Mesendoderm (in vitro differentiated cells): ENCODE measurements at regions not wholly inside any gene's neighbourhood (a gene's known extent, or its start where the extent isn't known, plus 50 kb on each side); places are given as distances from the start of the nearest gene placed in this dataset.

Experiments
- DNase-seq: peaks from one replicate; pipeline ENCODE4 v3.0.0; 2013
- H2AK5ac ChIP-seq: 2 replicates; pipeline ENCODE4 v1.6.1; 2013; ENCODE audit warnings: low read length, inconsistent platforms
- H2BK120ac ChIP-seq: 2 replicates; pipeline ENCODE4 v1.6.1; 2013; ENCODE audit warnings: low read depth, mild to moderate bottlenecking, low read length, moderate library complexity, mixed read lengths
- H2BK15ac ChIP-seq: replicated peaks from 2 replicates; pipeline ENCODE4 v1.6.1; 2013; ENCODE audit warnings: low read depth, mild to moderate bottlenecking, moderate library complexity
- H2BK5ac ChIP-seq: 2 replicates; pipeline ENCODE4 v1.6.1; 2013; ENCODE audit warnings: low read length, inconsistent platforms
- H3K18ac ChIP-seq: 2 replicates; pipeline ENCODE4 v1.6.1; 2013; ENCODE audit warnings: mild to moderate bottlenecking, low read length, mixed read lengths
- H3K23ac ChIP-seq: one replicate; pipeline ENCODE4 v1.6.1; 2013; ENCODE audit warnings: low read length
- H3K27ac ChIP-seq: 2 replicates; pipeline ENCODE4 v1.5.1; 2013; ENCODE audit warnings: low read depth, mild to moderate bottlenecking, inconsistent platforms, low read length, moderate library complexity
- H3K27me3 ChIP-seq: 2 replicates; pipeline ENCODE4 v1.6.1; 2013; ENCODE audit warnings: low read length, control low read depth, mild to moderate bottlenecking, inconsistent platforms; ENCODE audit not compliant: insufficient read depth, poor library complexity
- H3K36me3 ChIP-seq: 2 replicates; pipeline ENCODE4 v1.6.1; 2013; ENCODE audit warnings: low read length, inconsistent platforms; ENCODE audit not compliant: control insufficient read depth, insufficient read depth
- H3K4ac ChIP-seq: one replicate; pipeline ENCODE4 v1.6.1; 2013; ENCODE audit warnings: low read depth, mild to moderate bottlenecking, low read length, moderate library complexity
- H3K4me1 ChIP-seq: 2 replicates; pipeline ENCODE4 v1.6.1; 2013; ENCODE audit warnings: low read depth, low read length, inconsistent platforms; ENCODE audit not compliant: control insufficient read depth
- H3K4me2 ChIP-seq: 2 replicates; pipeline ENCODE4 v1.6.1; 2013; ENCODE audit warnings: low read length
- H3K4me3 ChIP-seq: 2 replicates; pipeline ENCODE4 v1.5.1; 2013; ENCODE audit warnings: mild to moderate bottlenecking, low read length
- H3K56ac ChIP-seq: one replicate; pipeline ENCODE4 v1.6.1; 2013; ENCODE audit warnings: low read length
- H3K79me1 ChIP-seq: 2 replicates; pipeline ENCODE4 v1.6.1; 2013; ENCODE audit warnings: low read length, inconsistent platforms
- H3K79me2 ChIP-seq: 2 replicates; pipeline ENCODE4 v1.6.1; 2013; ENCODE audit warnings: mild to moderate bottlenecking, low read length; ENCODE audit not compliant: control insufficient read depth, insufficient read depth
- H3K9ac ChIP-seq: 2 replicates; pipeline ENCODE4 v1.6.1; 2013; ENCODE audit warnings: low read length, inconsistent platforms
- H4K5ac ChIP-seq: one replicate; pipeline ENCODE4 v1.6.1; 2013; ENCODE audit warnings: low read length
- H4K8ac ChIP-seq: one replicate; pipeline ENCODE4 v1.6.1; 2013; ENCODE audit warnings: low read depth, mild to moderate bottlenecking, control low read depth, low read length, moderate library complexity
- WGBS: extraction: QIAGEN DNeasy Blood & Tissue Kit; methylation state at CpG from one replicate; pipeline ENCODE4 v1.1.7; 2013; ENCODE audit warnings: low lambda C conversion rate, missing lambda C conversion rate; ENCODE audit not compliant: insufficient coverage; ENCODE audit errors: extremely low coverage; 5-methylcytosine and 5-hydroxymethylcytosine counted together

DNA sequence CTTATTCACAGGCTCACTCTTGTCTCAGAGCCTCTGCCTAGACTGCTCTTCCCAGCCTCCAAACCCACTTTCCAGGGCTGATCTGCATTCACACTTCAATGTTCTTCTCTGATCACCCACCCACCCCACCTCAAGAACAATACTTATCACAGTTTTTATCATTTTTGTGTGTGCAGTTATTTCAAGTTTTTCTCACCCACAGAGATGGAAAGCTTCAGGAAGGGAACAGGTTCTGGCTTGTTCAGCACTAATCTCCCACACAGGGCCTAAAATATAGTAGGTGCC, 160.9 kb downstream of the MRPL14 start:
- Histone ChIP-seq H2BK5ac (no peak overlapping the region), H2AK5ac (no peak overlapping the region), H2BK15ac (no peak overlapping the region), H3K36me3 (no peaks in the 10 kb centered on the region), H3K56ac (no peak overlapping the region), H4K8ac (no peak overlapping the region), H3K18ac (no peak overlapping the region), H3K4me2 (no peak overlapping the region), H3K4ac (no peak overlapping the region), H3K27me3 (no peaks in the 10 kb centered on the region), H3K9ac (no peak overlapping the region), H3K27ac (no peak overlapping the region), H3K4me1 (peaks cover 8% of the 10 kb centered on the region), H3K79me1 (no peaks in the 10 kb centered on the region), H4K5ac (no peak overlapping the region), H3K79me2 (no peaks in the 10 kb centered on the region), H2BK120ac (no peak overlapping the region), H3K4me3 (no peak overlapping the region), H3K23ac (no peak overlapping the region)
- DNase-seq, result no peak

DNA sequence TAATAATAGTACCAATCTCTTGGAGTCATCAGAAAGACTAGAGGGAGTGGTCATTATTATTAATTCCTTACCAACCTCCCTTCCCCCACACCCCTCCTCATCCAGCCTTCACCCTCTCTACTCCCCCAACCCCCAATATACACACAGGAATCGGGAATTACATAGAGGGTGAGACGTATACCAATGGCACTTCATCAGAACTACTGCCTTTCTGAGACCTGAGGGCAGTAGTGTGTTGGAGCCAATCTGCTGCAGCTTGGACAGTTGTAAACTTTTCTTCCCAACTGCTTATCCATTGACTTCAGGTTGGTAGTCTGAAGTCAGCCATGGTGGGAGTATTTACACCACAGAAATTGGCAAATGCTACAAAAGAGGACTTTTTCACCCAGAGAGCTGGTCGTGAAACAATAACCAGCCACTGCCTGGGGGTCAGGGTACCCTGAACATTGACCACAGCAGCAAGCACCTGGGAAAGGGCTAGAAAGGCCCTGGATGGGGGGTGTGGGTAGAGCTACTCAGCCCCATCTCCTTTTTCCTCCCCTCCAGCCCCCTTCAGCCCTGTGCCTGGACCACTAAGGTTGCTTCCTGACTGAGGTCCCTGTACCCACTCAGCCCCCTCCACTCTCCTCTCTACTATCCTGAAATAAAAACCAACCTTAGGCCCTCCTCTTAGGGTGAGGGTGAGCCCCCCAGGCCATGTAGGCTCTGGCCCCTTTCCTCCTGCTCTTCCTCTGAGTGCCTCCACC, 161.5 kb downstream of the MRPL14 start:
- DNase-seq, result no peak
- no peak overlapping the region for H3K56ac ChIP-seq
- H2AK5ac ChIP-seq, result no peak overlapping the region
- H3K9ac ChIP-seq, result no peak overlapping the region
- H3K27ac ChIP-seq, result no peak overlapping the region
- H2BK15ac ChIP-seq, result no peak overlapping the region
- peak overlapping the region; percentile 54 for H2BK5ac ChIP-seq
- H3K27me3 ChIP-seq, result no peaks in the 10 kb centered on the region
- H3K18ac ChIP-seq, result no peak overlapping the region
- no peak overlapping the region for H3K4ac ChIP-seq
- H2BK120ac ChIP-seq, result no peak overlapping the region
- no CpG with 5 or more reads among the region's 3 CpGs for WGBS
- H3K4me1 ChIP-seq, result peaks cover 6% of the 10 kb centered on the region
- H3K36me3 ChIP-seq, result no peaks in the 10 kb centered on the region
- no peak overlapping the region for H3K4me3 ChIP-seq
- no peak overlapping the region for H4K8ac ChIP-seq
- no peak overlapping the region for H3K4me2 ChIP-seq
- no peaks in the 10 kb centered on the region for H3K79me1 ChIP-seq
- H4K5ac ChIP-seq, result no peak overlapping the region
- no peak overlapping the region for H3K23ac ChIP-seq
- no peaks in the 10 kb centered on the region for H3K79me2 ChIP-seq

DNA sequence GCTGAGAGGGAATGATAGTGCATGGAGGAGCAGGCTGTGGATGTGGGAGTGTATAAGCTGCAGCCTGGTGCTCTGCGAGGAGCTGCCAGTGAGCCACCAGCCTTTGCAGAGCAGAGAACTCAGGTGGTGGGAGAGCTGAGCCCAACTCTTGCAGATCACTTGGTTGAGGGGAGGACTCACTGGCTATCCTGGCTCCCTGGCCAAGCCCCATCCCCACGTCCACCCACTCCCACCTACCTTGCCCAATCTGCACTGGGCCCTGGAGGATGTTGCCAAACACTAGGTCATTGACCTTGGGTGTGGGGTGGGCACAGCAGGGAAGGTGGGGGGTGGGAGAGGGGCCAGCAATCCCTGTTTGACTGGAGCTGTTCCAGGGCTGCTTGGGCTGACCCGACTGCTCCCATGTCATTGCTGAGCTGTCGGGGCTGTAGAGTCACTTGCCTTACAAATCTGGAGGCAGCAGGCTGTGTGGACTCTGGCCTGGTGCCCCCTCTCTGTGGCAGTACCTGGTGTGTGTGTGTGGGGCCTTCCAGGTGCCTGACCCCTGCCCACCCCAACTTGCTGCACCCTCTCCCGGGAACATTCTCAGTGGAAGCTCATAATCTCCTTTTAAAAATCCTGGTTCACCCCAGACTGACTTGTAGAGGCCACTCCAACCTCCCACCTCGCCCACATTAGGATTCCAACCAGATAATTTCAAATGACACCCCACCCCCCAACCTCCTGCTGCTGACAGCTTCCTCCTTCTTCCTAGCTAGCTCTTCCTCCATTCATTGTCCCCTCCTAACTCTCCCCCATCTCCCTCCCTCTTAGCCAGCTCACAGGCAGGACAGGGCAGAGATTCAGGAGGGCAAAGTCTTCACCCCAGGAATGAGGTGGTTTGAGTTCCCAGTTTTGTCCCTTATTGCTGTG, 162.3 kb downstream of the MRPL14 start:
- no CpG with 5 or more reads among the region's 6 CpGs for WGBS
- peak overlapping the region; percentile 23 for H2BK5ac ChIP-seq
- DNase-seq, result peak; percentile 28

DNA sequence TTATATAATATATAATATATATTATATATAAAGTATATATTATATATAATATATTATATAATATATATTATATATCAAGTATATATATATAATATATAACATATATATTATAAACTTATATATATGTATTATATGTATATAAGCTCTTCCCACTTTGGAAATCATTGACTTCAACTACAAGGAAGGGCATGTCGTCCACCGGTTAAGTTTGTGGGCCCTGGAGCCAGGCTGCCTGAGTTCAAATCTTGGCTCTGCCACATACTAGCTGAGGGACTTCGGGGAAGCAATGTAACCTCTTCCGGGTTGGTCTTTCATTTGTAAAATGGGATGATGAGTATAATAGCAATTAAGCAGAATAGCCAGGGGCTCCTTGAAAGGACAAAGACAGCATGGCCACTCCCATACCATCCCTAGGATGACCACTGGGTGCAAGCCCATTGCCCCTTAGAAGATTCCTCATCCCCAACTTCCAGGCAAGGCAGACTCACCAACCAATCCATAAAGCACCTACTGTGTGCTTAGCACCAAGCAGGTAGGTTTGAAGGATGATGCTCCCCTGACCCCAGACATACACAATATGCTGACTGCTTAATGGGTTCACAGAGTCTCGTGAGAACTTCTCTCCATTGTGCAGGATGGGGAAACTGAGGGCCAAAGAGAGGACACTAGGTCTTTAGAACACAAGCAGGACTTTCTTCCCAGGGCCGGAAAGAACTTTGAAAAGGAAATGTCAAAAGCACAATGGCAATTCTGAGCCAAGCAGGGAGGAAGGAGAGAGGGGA, 163.2 kb downstream of the MRPL14 start:
- H3K9ac ChIP-seq, result no peak overlapping the region
- H3K18ac ChIP-seq, result no peak overlapping the region
- WGBS, result no CpG with 5 or more reads among the region's 6 CpGs
- no peak overlapping the region for H2BK15ac ChIP-seq
- no peak overlapping the region for H3K23ac ChIP-seq
- H3K56ac ChIP-seq, result no peak overlapping the region
- no peak overlapping the region for H3K4me2 ChIP-seq
- no peak overlapping the region for H3K4ac ChIP-seq
- no peak overlapping the region for H4K8ac ChIP-seq
- no peak for DNase-seq
- no peak overlapping the region for H2AK5ac ChIP-seq
- no peak overlapping the region for H3K4me3 ChIP-seq
- H3K27ac ChIP-seq, result no peak overlapping the region
- H2BK120ac ChIP-seq, result no peak overlapping the region
- H3K36me3 ChIP-seq, result no peaks in the 10 kb centered on the region
- peaks cover 6% of the 10 kb centered on the region for H3K4me1 ChIP-seq
- H3K79me1 ChIP-seq, result no peaks in the 10 kb centered on the region
- H4K5ac ChIP-seq, result no peak overlapping the region
- no peaks in the 10 kb centered on the region for H3K27me3 ChIP-seq
- H3K79me2 ChIP-seq, result no peaks in the 10 kb centered on the region
- no peak overlapping the region for H2BK5ac ChIP-seq

More for the DNA sequence above, 162.3 kb downstream of the MRPL14 start:
- Histone ChIP-seq H2BK15ac (no peak overlapping the region), H3K56ac (peak overlapping the region; percentile 9), H3K18ac (peak overlapping the region; percentile 25), H3K4me1 (peaks cover 6% of the 10 kb centered on the region), H2BK120ac (no peak overlapping the region), H3K27ac (no peak overlapping the region), H2AK5ac (no peak overlapping the region), H3K4me2 (no peak overlapping the region), H3K4ac (no peak overlapping the region), H4K8ac (no peak overlapping the region), H3K36me3 (no peaks in the 10 kb centered on the region), H3K79me2 (no peaks in the 10 kb centered on the region), H3K9ac (no peak overlapping the region), H3K79me1 (no peaks in the 10 kb centered on the region), H3K27me3 (no peaks in the 10 kb centered on the region), H4K5ac (no peak overlapping the region), H3K4me3 (no peak overlapping the region), H3K23ac (no peak overlapping the region)

DNA sequence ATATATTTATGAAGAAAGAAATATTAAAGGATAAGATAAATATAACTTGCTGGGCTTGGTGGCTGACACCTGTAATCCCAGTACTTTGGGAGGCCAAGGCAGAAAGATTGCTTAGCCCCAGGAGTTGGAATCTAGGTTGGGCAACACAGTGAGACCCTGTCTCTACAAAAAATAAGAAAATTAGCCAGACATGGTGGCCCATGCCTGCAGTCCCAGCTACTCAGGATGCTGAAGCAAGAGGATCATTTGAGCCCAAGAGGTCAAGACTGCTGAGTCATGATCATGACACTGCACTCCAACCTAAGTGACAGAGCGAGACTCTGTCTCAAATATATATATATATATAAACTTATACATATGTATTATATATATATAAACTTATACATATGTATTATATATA, 164.0 kb downstream of the MRPL14 start:
- no peak overlapping the region for H3K27ac ChIP-seq
- no peaks in the 10 kb centered on the region for H3K79me2 ChIP-seq
- peak; percentile 55 for DNase-seq
- H2BK5ac ChIP-seq, result no peak overlapping the region
- H2AK5ac ChIP-seq, result no peak overlapping the region
- H3K56ac ChIP-seq, result no peak overlapping the region
- H2BK15ac ChIP-seq, result no peak overlapping the region
- no peak overlapping the region for H3K4me2 ChIP-seq
- H3K4ac ChIP-seq, result no peak overlapping the region
- H3K79me1 ChIP-seq, result no peaks in the 10 kb centered on the region
- H4K5ac ChIP-seq, result no peak overlapping the region
- H4K8ac ChIP-seq, result no peak overlapping the region
- WGBS, result no CpG with 5 or more reads among the region's 1 CpG
- no peak overlapping the region for H3K23ac ChIP-seq
- no peaks in the 10 kb centered on the region for H3K27me3 ChIP-seq
- no peak overlapping the region for H3K4me3 ChIP-seq
- H2BK120ac ChIP-seq, result no peak overlapping the region
- no peak overlapping the region for H3K9ac ChIP-seq
- no peak overlapping the region for H3K18ac ChIP-seq
- H3K4me1 ChIP-seq, result peaks cover 6% of the 10 kb centered on the region
- no peaks in the 10 kb centered on the region for H3K36me3 ChIP-seq
